ENCODE measurements at regions not wholly inside any gene's neighbourhood (a gene's known extent, or its start where the extent isn't known, plus 50 kb on each side); places are given as distances from the start of the nearest gene placed in this dataset.

GRCh38 chr18:61756244-61756643 lies 136.6 kb downstream of the RNF152 start:
- no peak for DNase-seq (ENCODE audit: low read depth in 4 of 4, low spot score in 2 of 4)

- DNase-seq (ENCODE audit: low read depth in 4 of 4, low spot score in 2 of 4) = no peak
Measured at GRCh38 chr18:61755555-61755954, 137.3 kb downstream of the RNF152 start.

DNA sequence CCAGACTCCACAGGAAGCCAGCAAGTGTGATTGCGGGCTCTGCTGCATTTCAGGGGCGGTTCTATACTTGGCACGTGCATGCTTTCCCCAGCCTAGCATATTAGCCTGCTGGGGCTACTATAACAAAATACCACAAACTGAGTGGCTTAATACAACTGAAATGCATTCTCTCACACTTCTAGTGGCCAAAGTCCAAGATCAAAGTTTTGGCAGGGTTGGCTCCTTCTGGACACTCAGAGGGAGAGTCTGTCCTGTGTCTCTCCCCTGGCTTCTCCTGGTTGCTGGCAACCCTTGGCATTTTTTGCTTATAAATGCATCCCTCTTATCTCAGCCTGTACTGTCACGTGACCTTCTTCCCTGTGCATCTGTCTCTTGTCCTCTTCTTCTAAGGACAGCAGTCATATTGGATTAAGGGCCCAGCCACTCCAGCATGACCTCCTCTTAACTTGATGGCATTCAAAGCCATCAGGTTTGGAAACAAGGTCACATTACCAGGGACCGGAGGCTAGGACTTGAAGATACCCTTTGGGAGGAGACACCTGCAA lies 138.7 kb downstream of the RNF152 start:
- DNase-seq (ENCODE audit: low read depth in 4 of 4, low spot score in 2 of 4) = no peak

- no peak for DNase-seq (ENCODE audit: low read depth in 4 of 4, low spot score in 2 of 4)
Measured at GRCh38 chr18:61753373-61753772, 139.4 kb downstream of the RNF152 start.

DNA sequence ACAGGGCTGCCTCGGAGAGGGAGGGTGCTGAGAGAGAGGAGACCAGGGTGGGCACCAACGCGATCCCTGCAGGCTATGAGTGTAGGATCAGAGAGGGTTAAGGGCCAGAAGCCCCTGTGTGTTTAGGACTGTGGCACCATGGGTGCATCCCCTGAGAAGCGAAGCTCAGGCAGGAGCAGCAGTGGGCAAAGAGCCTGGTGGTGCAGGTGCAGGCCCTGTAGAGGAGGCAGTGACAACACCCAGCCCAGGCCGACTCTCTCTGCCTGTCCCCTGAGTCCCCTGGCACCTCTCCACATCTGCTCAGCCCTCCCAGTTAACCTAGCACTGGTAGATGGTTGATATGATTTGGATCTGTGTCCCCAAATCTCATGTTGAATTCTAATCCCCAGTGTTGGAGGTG lies 139.8 kb downstream of the RNF152 start:
- no peak for DNase-seq (ENCODE audit: low read depth in 4 of 4, low spot score in 2 of 4)

GRCh38 chr18:61750840-61751668 lies 141.8 kb downstream of the RNF152 start:
- no peak for DNase-seq (ENCODE audit: low read depth in 4 of 4, low spot score in 2 of 4)

DNA sequence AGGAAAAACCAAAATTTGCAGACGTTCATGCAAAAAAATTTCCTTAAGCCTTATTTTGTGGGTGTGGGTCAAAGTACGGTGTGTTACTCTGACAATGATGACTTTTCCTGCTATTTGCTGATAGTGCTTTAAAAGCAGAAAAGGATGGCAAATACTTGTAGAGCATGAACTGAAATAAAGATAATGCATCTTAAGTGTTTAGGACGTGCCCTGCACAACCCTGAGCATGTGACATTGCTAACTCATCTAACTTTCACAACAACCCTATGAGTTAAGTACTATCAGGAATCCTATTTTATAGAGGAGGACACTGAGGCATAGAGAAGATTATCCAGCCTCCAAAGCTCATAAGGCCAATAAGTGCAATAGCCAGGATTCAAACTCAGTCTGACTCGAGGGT lies 143.3 kb downstream of the RNF152 start:
- no peak for DNase-seq (ENCODE audit: low read depth in 4 of 4, low spot score in 2 of 4)

GRCh38 chr18:61749031-61749430 lies 143.8 kb downstream of the RNF152 start:
- no peak for DNase-seq (ENCODE audit: low read depth in 4 of 4, low spot score in 2 of 4)

DNA sequence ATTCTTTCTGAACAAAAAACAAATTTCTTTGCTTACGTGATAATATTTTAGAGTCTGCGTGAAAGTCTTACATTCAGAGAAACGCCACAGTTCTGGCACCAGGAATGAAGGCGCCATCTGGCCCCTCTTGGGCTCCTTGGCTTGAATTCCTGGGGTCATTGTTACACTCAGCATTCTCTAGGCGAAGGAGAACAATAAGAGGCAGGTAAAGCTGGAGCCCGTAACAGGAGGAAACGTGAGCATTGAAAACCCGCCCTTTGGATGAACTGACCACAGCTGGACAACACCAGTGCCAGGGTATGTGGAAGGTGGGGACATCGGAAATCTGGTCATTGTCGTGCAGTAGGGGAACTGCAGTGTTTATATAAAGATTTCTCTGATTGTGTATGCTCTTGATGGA lies 144.8 kb downstream of the RNF152 start:
- no peak for DNase-seq (ENCODE audit: low read depth in 4 of 4, low spot score in 2 of 4)

DNA sequence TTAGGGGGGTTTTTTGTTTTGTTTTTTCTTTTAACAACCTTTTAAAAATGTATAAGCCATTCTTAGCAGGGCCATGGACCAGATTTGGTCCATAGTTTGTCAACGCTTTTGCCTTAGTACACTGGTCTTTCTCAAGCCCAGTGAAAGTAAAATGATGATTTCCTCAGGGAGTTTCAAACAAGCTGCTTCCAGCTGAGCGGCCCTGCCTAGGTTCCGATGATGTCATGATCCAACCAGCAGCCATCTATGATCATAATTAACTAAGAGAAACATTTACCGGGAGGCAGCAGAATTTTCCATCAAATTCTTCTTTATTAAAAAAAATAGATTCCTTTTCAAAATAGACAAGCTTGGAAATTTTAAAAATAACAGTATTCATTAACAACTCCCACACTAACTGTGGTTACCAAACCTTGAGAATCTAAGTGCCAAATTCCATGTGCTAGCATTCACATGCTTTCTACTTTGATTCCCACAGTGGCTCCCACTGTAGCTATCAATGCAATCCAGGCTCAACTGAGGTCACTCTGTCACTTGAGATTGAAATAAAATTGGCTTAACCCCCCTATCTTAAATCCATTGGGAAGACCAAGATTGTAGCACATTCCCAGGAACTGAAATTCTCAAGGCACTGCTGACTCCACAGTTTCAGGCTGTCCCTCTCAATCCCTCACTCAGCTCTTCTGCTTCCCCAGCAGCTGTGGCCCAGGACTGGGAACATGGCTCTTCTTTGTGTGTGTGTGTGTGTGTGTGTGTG lies 148.9 kb downstream of the RNF152 start:
- DNase-seq (ENCODE audit: low read depth in 4 of 4, low spot score in 2 of 4) = no peak

GRCh38 chr18:61742565-61743429 lies 150.0 kb downstream of the RNF152 start:
- DNase-seq (ENCODE audit: low read depth in 4 of 4, low spot score in 2 of 4) = no peak

- no peak for DNase-seq (ENCODE audit: low read depth in 4 of 4, low spot score in 2 of 4)
Measured at GRCh38 chr18:61741881-61742454, 150.8 kb downstream of the RNF152 start.

- no peak for DNase-seq (ENCODE audit: low read depth in 4 of 4, low spot score in 2 of 4)
Measured at GRCh38 chr18:61738488-61738887, 154.3 kb downstream of the RNF152 start.

GRCh38 chr18:61738042-61738441 lies 154.8 kb downstream of the RNF152 start:
- DNase-seq (ENCODE audit: low read depth in 4 of 4, low spot score in 2 of 4) = no peak

- no peak for DNase-seq (ENCODE audit: low read depth in 4 of 4, low spot score in 2 of 4)
Measured at GRCh38 chr18:61736133-61736532, 156.7 kb downstream of the RNF152 start.

GRCh38 chr18:61735564-61736102 lies 157.2 kb downstream of the RNF152 start:
- no peak for DNase-seq (ENCODE audit: low read depth in 4 of 4, low spot score in 2 of 4)

GRCh38 chr18:61734396-61734795 lies 158.4 kb downstream of the RNF152 start:
- DNase-seq (ENCODE audit: low read depth in 4 of 4, low spot score in 2 of 4) = no peak

DNA sequence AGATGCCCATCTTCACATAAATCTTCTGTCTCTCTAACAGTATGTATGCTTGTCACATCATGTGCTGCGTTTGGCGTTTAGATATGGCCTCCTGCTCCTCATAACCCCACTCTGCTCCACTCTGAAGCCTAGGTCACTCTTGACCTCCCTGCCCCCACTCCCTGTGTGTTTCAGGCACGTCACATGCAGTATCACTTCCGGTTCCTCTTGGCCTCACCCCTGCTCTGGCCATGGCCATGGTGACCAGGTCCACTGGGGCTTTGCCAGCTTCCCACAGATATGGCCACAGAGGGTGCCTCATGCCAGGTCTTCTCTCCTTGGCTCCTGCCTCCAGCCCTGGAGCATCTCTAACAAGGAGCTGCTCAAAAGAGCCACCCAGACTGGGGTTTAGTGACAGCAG lies 160.0 kb downstream of the RNF152 start:
- DNase-seq (ENCODE audit: low read depth in 4 of 4, low spot score in 2 of 4) = no peak

DNA sequence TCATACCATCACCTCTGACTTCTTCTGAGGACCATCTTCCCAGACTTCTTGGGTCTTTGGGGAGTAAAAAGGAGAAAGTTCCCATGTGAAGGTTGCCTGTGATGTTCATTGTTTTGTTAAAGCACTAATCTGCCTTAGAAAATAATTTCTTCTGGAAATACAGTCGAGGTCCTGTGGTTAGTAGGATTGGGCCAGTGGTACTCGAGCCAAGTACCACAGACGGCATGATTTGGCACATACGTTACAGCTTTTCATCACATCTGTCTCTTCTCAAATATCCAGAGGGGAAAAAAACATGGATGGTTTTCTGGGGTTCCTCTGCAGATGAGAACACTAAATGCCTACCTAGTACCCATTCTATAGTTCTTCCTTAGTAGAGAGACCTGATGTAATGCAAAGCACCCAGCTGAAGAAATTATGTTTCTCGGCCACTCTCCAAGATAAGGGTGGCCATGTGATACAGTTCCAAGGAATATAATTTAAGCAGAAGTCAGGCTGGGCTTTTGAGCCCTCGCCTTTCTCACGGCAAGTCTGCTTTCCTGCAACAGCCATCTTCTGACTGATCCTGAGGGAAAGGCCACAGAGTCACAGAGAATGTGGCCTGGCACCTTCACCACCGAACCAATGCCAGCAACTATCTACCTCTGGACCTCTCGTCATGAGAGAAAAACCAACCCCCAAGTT lies 161.0 kb downstream of the RNF152 start:
- DNase-seq (ENCODE audit: low read depth in 4 of 4, low spot score in 2 of 4) = no peak

DNA sequence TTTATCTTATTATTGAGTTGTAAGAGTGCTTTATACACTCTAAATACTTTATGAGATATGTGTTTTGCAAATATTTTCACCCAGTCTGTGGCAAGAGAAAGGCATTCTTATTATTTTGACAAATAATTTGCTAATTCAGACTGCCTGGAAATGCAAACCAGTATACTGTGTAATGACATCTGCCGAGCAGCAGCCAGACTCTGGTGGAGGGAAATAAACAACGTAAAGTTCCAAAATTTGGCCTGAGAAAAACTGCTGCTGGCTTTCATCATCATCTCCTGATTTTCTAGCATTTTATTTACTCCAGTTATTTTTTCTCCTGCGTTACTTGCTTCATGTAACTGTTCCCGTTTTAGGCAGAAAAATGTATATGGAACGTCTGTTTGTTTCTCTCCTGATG lies 161.6 kb downstream of the RNF152 start:
- DNase-seq (ENCODE audit: low read depth in 4 of 4, low spot score in 2 of 4) = no peak

All from left renal cortex interstitium (tissue), 4 donors.